GM12865 (cell line): ENCODE measurements at regions not wholly inside any gene's neighbourhood (a gene's known extent, or its start where the extent isn't known, plus 50 kb on each side); places are given as distances from the start of the nearest gene placed in this dataset.

ENCODE experiments used
- DNase-seq: peaks from one replicate; pipeline ENCODE4 v3.0.0; 2010; ENCODE audit warnings: low read depth
- H3K4me3 ChIP-seq: 2 replicates; pipeline ENCODE4 v1.5.1; 2011; ENCODE audit warnings: mild to moderate bottlenecking, low read depth, low read length, control low read depth
- TF ChIP-seq, protein P1 (sequence below): IDR thresholded peaks from 2 replicates; pipeline ENCODE4 v1.5.1; 2011; ENCODE audit warnings: low read length, control low read depth, low read depth, inconsistent platforms; ENCODE audit not compliant: insufficient read depth; ENCODE audit errors: missing control alignments

DNA sequence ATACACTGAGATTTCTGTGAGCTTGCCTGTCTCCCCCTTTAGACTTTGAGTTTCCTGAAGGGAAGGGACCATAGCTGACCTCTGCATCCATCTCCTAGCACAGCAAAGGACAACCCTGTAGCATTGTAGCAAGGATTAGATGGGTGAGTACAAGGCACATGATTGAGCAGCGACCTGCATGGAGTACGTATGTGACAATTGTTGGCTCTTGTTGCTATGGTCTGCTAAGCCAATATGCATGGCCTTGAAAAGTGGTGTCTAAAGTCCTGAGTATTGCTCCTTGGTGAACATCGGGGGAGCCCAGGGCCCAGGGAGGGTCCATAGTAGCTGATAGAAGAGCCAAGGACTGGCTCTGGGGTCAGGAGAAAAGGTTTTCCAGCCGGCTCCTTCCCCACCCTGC, 365.0 kb upstream of the CHD6 start:
- no peak for DNase-seq
- no peak overlapping the region for H3K4me3 ChIP-seq
- TF ChIP-seq, protein P1, sequence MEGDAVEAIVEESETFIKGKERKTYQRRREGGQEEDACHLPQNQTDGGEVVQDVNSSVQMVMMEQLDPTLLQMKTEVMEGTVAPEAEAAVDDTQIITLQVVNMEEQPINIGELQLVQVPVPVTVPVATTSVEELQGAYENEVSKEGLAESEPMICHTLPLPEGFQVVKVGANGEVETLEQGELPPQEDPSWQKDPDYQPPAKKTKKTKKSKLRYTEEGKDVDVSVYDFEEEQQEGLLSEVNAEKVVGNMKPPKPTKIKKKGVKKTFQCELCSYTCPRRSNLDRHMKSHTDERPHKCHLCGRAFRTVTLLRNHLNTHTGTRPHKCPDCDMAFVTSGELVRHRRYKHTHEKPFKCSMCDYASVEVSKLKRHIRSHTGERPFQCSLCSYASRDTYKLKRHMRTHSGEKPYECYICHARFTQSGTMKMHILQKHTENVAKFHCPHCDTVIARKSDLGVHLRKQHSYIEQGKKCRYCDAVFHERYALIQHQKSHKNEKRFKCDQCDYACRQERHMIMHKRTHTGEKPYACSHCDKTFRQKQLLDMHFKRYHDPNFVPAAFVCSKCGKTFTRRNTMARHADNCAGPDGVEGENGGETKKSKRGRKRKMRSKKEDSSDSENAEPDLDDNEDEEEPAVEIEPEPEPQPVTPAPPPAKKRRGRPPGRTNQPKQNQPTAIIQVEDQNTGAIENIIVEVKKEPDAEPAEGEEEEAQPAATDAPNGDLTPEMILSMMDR: no peak

- no peak for DNase-seq
- TF ChIP-seq, protein P1: no peak
Measured at GRCh38 chr20:41981746-41982145, 363.6 kb upstream of the CHD6 start.

DNA sequence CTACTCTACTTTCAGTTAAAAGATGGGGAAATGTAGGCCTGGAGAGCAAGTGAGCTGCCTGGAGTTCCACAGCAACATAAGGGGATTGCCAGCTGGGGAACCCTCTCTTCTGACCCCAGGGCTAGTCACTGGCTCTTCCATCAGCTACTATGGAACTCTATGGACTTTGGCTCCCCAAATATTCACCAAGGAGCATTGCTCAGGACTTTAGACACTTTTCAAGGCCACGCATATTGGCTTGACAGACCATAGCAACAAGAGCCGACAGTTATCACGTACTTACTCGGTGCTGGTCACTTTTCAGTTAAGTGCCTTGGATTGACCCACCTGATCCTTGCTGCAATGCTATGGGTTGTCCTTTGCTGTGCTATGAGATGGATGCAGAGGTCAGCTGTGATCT, 360.7 kb upstream of the CHD6 start:
- H3K4me3 ChIP-seq: no peak overlapping the region
- TF ChIP-seq, protein P1: no peak

More at GRCh38 chr20:41981746-41982145, 363.6 kb upstream of the CHD6 start:
- H3K4me3 ChIP-seq: no peak overlapping the region

DNA sequence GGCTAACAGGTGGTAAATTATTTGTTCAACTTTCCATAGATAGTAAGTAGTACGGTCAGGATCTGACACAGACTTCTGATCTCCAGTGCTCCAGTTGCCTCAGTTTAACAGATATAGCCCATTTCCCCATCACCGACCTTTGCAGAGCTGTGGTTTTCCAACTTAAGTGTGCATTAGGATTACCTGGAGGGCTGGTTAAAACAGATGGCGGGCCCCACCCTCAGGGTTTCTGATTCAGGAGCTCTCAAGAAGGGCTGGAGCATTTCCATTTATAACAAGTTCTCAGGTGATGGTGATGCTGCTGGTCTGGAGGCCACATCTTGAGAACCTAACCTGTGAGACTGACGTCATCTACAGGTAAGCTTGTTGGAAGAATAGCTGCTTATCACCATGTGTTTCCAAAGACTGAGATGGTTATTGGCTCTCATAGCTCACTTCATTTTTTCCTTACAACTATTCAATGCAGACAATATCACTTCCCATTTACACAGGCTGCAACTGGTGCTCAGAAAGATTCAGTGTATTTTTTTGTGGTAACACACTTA, 360.1 kb upstream of the CHD6 start:
- no peak for DNase-seq
- H3K4me3 ChIP-seq: no peak overlapping the region
- TF ChIP-seq, protein P1: no peak

More for the DNA sequence above, 360.7 kb upstream of the CHD6 start:
- no peak for DNase-seq

GRCh38 chr20:41969656-41970055, 351.5 kb upstream of the CHD6 start:
- no peak overlapping the region for H3K4me3 ChIP-seq
- DNase-seq: no peak
- TF ChIP-seq, protein P1: no peak

- no peak for DNase-seq
- TF ChIP-seq, protein P1: no peak
- H3K4me3 ChIP-seq: no peak overlapping the region
Measured at GRCh38 chr20:41960166-41960565, 342.0 kb upstream of the CHD6 start.

GRCh38 chr20:41958391-41958790, 340.2 kb upstream of the CHD6 start:
- DNase-seq: no peak
- TF ChIP-seq, protein P1: no peak
- H3K4me3 ChIP-seq: no peak overlapping the region
